CD4-positive, alpha-beta T cell treated with Interleukin-17A for 1 hour (primary cell): ENCODE measurements at regions not wholly inside any gene's neighbourhood (a gene's known extent, or its start where the extent isn't known, plus 50 kb on each side); places are given as distances from the start of the nearest gene placed in this dataset.

Experiments
- DNase-seq: peaks from one replicate; pipeline ENCODE4 v3.0.0-alpha.2; 2020

- DNase-seq, result no peak
Measured at GRCh38 chr14:61953602-61954001, 191.4 kb downstream of the SNAPC1 start.

DNA sequence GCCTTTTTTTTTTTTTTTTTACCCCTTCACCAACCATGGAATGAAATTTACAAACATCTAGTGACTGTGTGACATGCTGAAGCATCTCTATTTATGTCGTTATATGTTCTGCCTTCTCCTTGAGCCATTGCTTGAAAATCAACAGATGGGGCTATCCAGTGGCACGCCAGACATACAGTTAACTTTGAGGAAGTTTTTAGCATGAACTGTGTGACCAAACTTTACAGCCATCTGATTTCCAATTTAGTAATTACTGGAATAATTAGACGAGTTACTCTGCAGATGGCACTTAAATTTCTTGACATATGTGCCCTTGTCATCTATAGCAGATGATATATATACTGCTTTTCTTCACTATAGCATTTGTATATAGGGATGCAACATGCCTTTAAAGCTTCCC is 192.1 kb downstream of the SNAPC1 start:
- no peak for DNase-seq

GRCh38 chr14:61956517-61956916 is 194.3 kb downstream of the SNAPC1 start:
- no peak for DNase-seq

GRCh38 chr14:61959348-61959747 is 197.1 kb downstream of the SNAPC1 start:
- DNase-seq, result no peak

- DNase-seq, result no peak
Measured at GRCh38 chr14:61961369-61961768, 199.1 kb downstream of the SNAPC1 start.

GRCh38 chr14:61963926-61964325 is 201.7 kb downstream of the SNAPC1 start:
- no peak for DNase-seq

DNA sequence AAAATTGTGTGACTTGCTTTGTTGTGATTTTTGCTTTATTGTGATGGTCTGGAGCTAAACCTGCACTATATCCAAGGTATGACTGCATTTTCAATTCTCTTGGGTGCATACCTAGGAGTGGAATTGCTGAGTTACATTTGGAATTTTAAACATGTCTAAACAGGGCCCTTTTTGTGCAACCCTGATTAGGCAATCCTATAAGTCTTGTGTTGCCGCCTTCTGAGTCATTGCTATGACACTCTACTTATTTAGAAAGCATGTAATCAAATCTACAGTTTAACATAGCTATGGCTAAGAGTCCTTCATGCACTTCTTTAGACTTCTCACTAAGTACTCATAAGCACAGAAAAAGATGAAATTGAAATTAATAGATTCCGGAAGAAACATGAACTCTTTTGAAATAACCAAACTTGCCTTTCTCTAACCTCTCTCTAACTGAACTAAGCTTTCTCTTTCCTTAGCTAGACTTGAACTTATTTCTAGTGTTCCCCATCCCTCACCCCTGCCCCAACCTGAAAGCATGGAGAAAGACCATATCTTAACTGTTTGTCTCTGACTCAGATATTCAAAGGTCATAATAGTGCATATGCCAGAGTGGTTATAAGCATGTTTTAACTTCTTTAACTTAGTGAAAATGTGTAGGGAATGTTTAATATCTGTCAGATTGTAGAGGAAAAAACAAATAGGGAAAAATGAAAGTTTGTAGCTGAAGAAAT is 203.0 kb downstream of the SNAPC1 start:
- no peak for DNase-seq

DNA sequence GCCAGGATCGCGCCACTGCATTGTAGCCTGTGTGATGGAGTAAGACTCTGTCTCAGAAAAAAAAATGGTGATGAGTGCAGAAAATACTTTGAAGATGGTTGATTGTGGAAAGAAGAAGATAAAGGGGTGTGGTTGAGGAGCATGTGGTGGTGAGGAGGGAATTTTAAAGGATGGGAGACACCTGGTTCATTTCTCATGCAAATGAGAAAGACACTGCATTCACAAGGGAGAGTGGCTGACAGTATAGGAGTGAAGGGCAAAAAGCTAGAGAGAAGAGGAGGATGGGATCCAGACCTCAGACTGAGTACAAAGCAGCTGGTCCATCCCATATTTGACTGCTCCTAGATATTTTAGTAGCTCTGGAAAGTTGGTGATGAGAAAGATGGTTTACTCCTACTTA is 206.0 kb downstream of the SNAPC1 start:
- DNase-seq, result no peak

DNA sequence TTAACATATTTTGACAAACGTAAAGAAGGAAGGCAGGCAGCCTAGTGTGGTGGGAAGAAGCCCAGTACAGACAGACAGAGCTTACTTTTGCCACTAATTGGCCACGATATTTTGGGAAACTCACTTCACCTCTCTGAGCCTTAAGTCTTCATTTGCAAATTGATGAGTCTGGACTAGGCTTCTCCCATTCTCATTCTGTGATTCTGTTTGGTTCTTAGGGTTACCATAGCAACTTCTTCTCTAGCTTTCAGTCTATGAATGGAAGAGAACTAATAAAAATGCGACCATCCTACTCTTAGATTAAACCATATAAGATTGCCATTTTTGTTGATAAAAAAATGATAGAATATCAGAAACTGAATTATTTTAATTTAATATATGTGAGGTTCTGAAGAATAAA is 210.5 kb downstream of the SNAPC1 start:
- DNase-seq, result no peak

DNA sequence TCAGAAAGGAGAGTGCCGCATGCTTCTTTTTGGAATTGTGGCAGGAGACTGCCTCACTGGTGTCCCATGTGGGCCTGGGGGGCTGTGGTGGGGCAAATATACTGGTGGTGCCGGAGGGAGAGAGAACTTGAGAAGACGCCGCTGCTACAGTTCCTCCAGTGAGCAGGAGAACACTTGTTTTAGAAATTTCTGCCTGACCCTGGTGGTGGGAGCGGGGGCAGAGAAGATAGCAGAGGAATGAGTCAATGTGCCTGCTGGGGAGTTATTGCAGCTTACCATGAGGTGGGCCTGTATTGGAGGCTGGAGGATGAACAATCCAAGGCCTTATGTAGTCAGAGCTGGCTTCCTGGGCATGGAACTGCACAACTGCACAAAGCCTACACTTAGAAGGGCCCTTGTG is 211.8 kb downstream of the SNAPC1 start:
- no peak for DNase-seq

DNA sequence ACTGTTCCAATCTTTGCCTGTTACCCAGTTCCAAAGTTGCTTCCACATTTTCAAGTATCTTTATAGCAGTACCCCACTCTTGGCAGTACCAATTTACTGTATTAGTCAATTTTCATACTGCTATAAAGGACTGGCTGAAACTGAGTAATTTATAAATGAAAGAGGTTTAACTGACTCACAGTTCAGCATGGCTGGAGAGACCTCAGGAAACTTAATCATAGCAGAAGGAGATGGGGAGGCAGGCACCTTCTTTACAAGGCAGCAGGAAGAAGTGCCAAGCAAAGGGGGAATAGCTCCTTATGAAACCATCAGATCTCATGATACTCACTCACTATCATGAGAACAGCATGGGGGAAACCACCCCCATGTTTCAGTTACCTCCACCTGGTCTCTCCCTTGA is 215.0 kb downstream of the SNAPC1 start:
- no peak for DNase-seq

DNA sequence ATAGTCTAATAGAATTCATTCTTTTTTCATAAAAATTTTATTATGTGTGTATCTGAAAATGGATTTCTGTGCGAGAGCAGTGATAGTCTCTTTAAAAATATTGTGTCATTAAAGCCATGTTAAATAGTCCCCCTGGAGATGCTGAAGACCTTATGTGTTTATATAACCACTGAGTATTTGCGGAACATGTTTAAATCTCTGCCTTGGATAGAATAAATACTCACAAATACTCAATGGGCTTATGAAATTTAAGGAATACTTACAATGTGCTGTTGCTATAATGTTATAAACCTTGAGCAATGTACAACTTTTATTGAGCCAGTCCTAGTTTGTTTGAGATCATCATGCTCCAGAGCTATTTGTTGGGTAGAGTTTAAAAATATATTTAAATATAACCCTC is 226.0 kb downstream of the SNAPC1 start:
- no peak for DNase-seq

GRCh38 chr14:61992139-61992538 is 229.9 kb downstream of the SNAPC1 start:
- no peak for DNase-seq

DNA sequence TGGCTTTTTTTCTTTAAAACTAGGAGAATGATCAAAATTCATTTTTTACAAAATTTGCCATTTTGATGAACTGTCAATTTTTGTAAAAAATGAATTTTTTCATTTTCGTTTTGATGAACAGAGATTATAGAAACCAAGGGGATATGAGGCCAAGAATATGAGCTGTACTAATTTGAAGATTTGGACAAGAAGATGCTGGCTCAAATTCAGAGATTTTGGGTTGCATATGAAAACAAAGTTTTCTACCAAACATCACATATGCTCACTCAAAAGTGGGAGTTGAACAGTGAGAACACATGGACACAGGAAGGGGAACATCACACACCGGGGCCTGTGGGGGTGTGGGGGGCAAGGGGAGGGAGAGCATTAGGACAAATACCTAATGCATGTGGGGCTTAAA is 230.7 kb downstream of the SNAPC1 start:
- DNase-seq, result no peak

DNA sequence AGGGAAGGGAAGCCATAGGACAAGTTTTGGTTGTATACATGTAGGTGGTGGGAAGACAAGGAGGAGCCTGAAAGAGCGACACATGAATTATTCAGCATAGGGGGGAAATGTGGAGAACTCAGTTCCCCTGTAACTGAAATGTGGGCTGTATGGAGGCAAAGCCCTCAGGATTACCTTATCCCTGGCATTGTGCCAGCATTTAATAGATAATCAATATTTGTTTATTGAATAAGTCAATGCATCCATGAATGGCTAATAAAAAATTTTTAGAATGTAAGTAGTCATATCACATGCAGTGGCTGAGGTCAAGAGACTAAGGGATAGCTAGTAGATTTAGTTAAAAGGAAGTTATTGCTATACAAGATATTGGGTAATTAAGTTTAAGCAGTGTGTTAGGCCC is 232.4 kb downstream of the SNAPC1 start:
- DNase-seq, result no peak

DNA sequence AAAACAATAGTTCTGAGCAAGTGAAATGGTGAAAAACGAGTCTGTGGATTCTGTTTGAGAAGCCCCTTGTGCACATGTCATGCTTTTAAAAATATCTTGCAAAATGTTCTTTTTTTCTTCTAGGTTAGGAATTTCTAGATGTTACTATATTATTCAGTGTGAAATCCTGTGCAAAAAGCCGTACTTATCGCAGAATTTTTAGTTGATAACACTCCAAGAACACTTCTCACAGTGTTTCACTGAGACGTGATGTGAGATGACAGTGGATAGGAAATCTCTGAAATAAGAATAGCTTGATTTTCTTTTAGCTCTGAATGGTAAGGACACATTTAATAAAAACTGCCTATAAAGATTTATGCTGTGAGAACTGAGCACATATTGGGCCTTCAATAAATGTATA is 234.5 kb downstream of the SNAPC1 start:
- no peak for DNase-seq

DNA sequence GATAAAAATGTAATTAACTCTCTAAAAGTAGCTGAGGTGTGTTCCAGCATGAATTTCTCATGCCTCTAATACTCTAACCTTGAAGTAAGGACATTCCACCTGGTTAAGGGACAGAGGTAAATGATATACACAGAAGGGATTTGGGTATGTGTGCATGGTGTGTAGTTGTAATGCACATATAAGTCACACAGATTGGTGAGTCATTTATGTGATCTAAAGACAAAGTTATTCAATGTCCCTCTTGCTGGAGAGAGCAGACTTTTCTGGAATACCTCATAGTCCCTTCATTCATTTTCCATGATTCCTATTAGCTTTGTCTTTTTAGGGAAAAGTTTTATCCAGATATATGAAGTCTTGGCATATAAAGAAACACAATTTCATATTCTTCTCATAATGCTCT is 234.9 kb downstream of the SNAPC1 start:
- no peak for DNase-seq

GRCh38 chr14:62001963-62002362 is 239.7 kb downstream of the SNAPC1 start:
- no peak for DNase-seq

DNA sequence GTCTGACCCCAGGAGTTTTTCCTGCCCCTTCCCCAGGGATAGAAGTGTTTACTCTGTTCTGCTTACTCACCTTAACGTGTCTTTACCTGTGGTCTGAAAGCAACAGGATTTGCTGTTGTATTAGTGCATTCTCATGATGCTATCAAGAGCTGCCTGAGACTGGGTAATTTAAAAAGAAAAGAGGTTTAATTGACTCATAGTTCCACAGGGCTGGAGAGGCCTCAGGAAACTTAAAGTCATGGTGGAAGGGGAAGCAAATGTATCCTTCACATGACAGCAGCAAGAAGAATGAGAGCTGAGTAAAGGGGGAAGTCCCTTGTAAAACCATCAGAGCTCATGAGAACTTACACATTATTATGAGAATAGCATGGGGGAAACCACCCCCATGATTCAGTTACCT is 240.4 kb downstream of the SNAPC1 start:
- DNase-seq, result no peak

GRCh38 chr14:62003701-62004100 is 241.5 kb downstream of the SNAPC1 start:
- no peak for DNase-seq

- DNase-seq, result no peak
Measured at GRCh38 chr14:62006116-62006731, 244.0 kb downstream of the SNAPC1 start.

GRCh38 chr14:62015243-62015642 is 253.0 kb downstream of the SNAPC1 start:
- no peak for DNase-seq

GRCh38 chr14:62015945-62016344 is 253.7 kb downstream of the SNAPC1 start:
- no peak for DNase-seq

DNA sequence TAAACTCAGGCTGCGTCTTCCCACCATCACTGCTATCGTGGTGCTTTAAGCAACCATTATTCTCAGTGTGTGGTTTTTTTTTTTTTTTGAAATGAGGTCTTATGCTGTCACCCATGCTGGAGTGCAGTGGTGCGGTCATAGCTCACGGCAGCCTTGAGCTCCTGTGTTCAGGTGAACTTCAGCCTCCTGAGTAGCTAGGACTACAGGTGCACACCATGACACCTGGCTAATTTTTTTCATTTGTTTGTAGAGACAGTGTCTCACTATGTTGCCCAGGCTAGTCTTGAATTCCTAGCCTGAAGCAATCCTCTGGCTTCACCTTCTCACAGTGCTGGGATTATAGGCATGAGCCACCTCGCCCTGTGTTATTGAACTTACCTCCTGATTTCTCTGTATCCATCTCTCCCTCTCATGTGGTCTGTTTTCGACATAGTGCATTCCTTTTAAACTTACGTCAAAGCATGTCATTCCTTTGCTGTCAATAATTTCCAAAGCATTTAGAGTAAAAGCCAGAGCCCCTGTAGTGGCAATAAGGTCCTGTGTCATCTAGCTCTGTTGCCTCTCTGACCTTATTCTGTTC is 255.5 kb downstream of the SNAPC1 start:
- DNase-seq, result no peak

GRCh38 chr14:62018606-62019005 is 256.4 kb downstream of the SNAPC1 start:
- DNase-seq, result no peak
